ENCODE measurements at regions not wholly inside any gene's neighbourhood (a gene's known extent, or its start where the extent isn't known, plus 50 kb on each side); places are given as distances from the start of the nearest gene placed in this dataset.
A peak's percentile ranks its signal among the peaks of the same experiment; 100 is the strongest.

GRCh38 chr7:88566162-88566729, 193.3 kb upstream of the ZNF804B start:
- Mint-ChIP-seq H3K36me3 (ENCODE audit: insufficient read depth in 1 of 3, low read depth in 3 of 3) (no peaks in the 10 kb centered on the region; a peak in 1 of 7 replicates), H3K27me3 (ENCODE audit: low read depth) (no peaks in the 10 kb centered on the region), H3K4me3 (no peak overlapping the region), H3K9me3 (no peaks in the 10 kb centered on the region), H3K4me1 (peaks cover 25 to 29% of the 10 kb centered on the region in 2 experiments), H3K27ac (peak overlapping the region in 1 of 3 experiments; percentile 55; a peak in 3 of 7 replicates)
- no peak overlapping the region for H3T11ph ChIP-seq (ENCODE audit: low read length)
- peak overlapping the region; percentile 65 for H3K56ac ChIP-seq (ENCODE audit: insufficient read length, low read depth, low read length)
- H2BK12ac ChIP-seq (ENCODE audit: insufficient read length, low read depth, low read length) = no peak overlapping the region
- no peaks in the 10 kb centered on the region for H3K79me2 ChIP-seq (ENCODE audit: insufficient read depth, low read length)
- TF ChIP-seq CTCF (conservative IDR thresholded peaks at IDR 0.05) = no peak
- no peak for DNase-seq
- peak overlapping the region; percentile 91 for H2AFZ ChIP-seq (ENCODE audit: low read length)
- H2BK5ac ChIP-seq (ENCODE audit: insufficient read length, low read length) = no peak overlapping the region
- peak overlapping the region; percentile 15 for H3K27ac ChIP-seq (ENCODE audit: insufficient read length, low read depth, low read length)
- no peak overlapping the region for H2AK5ac ChIP-seq (ENCODE audit: insufficient read length, low read length)
- no peak overlapping the region for H2BK15ac ChIP-seq (ENCODE audit: low read depth, low read length)
- no peak overlapping the region for H3K4ac ChIP-seq (ENCODE audit: low read depth, low read length)
- no peak overlapping the region for H3K9ac ChIP-seq (ENCODE audit: extremely low read depth, insufficient read length, low read length)
- H3K23ac ChIP-seq (ENCODE audit: insufficient read length, low read depth, low read length) = no peak overlapping the region
- no peaks in the 10 kb centered on the region for H3K27me3 ChIP-seq (ENCODE audit: insufficient read depth, low read length)
- no peaks in the 10 kb centered on the region for H4K20me1 ChIP-seq (ENCODE audit: control insufficient read depth, insufficient read depth, insufficient read length)
- H2BK20ac ChIP-seq (ENCODE audit: low read depth, low read length, poor library complexity, severe bottlenecking) = no peak overlapping the region
- H4K5ac ChIP-seq (ENCODE audit: insufficient read length, low read depth, low read length) = no peak overlapping the region
- no peaks in the 10 kb centered on the region for H3K9me3 ChIP-seq (ENCODE audit: control insufficient read depth, low read depth, low read length)
- no peak overlapping the region for H3K18ac ChIP-seq (ENCODE audit: insufficient read length, low read depth, low read length)
- H4K91ac ChIP-seq (ENCODE audit: insufficient read length, low read depth, low read length) = no peak overlapping the region
- WGBS (ENCODE audit: extremely low coverage, insufficient read length, low lambda C conversion rate) = no CpG with 5 or more reads among the region's 6 CpGs
- no peaks in the 10 kb centered on the region for H3K79me1 ChIP-seq (ENCODE audit: insufficient read depth, low read depth, low read length, poor library complexity, severe bottlenecking)
- H4K8ac ChIP-seq (replicated peaks; ENCODE audit: insufficient read length, low read depth, low read length) = no peak overlapping the region
- no peaks in the 10 kb centered on the region for H3K23me2 ChIP-seq (ENCODE audit: insufficient read length, low read depth, low read length, poor library complexity, severe bottlenecking)
- no peak overlapping the region for H2BK120ac ChIP-seq (ENCODE audit: low read depth, low read length, poor library complexity, severe bottlenecking)
- H3K4me2 ChIP-seq (ENCODE audit: insufficient read depth, insufficient read length, low read length) = no peak overlapping the region
- peaks cover 3% of the 10 kb centered on the region; the same call in 1 of the 2 replicates for H3K4me1 ChIP-seq (ENCODE audit: insufficient read depth, low read length)
- peak overlapping the region; percentile 63; the same call in 1 of the 2 replicates for H3K14ac ChIP-seq (ENCODE audit: insufficient read depth, low read length)
